GM23338 (cell line): ENCODE measurements at regions not wholly inside any gene's neighbourhood (a gene's known extent, or its start where the extent isn't known, plus 50 kb on each side); places are given as distances from the start of the nearest gene placed in this dataset.

ENCODE experiments used
- CTCF ChIP-seq, 2 experiments: fragments of 200-600 bp in 1 of 2; sonication (generic) in 1 of 2; conservative IDR thresholded peaks; 2 replicates each; pipeline versions ENCODE4 v1.5.1 to v1.6.1; 2016 to 2017; ENCODE audit warnings: antibody characterized with exemption in 2 of 2, low read depth in 2 of 2, mild to moderate bottlenecking in 2 of 2, moderate library complexity in 1 of 2
- ETS1 ChIP-seq: IDR thresholded peaks from 2 replicates; pipeline ENCODE4 v1.6.1; 2016; ENCODE audit warnings: antibody characterized with exemption
- EZH2 ChIP-seq: fragments of 200-600 bp; sonication (generic); IDR thresholded peaks from one replicate; pipeline ENCODE4 v1.8.0; 2017; ENCODE audit warnings: antibody characterized with exemption, mild to moderate bottlenecking, low read depth; ENCODE audit not compliant: unreplicated experiment
- EZH2phosphoT487 ChIP-seq: fragments of 200-600 bp; sonication (generic); IDR thresholded peaks from one replicate; pipeline ENCODE4 v1.8.1; 2018; ENCODE audit warnings: antibody characterized with exemption; ENCODE audit not compliant: unreplicated experiment
- NANOG ChIP-seq: IDR thresholded peaks from 2 replicates; pipeline ENCODE4 v1.6.1; 2016; ENCODE audit warnings: antibody characterized with exemption, borderline replicate concordance
- POLR2AphosphoS5 ChIP-seq: IDR thresholded peaks from 2 replicates; pipeline ENCODE4 v1.6.1; 2016; ENCODE audit warnings: antibody characterized with exemption, low read depth
- STAT1 ChIP-seq: IDR thresholded peaks from one replicate; pipeline ENCODE4 v1.6.1; 2016; ENCODE audit warnings: antibody characterized with exemption; ENCODE audit not compliant: unreplicated experiment
- TF ChIP-seq, protein P1 (sequence below): IDR thresholded peaks from one replicate; pipeline ENCODE4 v1.6.1; 2018; ENCODE audit warnings: antibody characterized with exemption; ENCODE audit not compliant: unreplicated experiment

- TF ChIP-seq CTCF (conservative IDR thresholded peaks at IDR 0.05; ENCODE audit: low read depth in 2 of 2) (no peak), EZH2phosphoT487 (no peak), NANOG (no peak), POLR2AphosphoS5 (no peak), EZH2 (no peak), STAT1 (no peak), ETS1 (no peak)
- TF ChIP-seq, protein P1, sequence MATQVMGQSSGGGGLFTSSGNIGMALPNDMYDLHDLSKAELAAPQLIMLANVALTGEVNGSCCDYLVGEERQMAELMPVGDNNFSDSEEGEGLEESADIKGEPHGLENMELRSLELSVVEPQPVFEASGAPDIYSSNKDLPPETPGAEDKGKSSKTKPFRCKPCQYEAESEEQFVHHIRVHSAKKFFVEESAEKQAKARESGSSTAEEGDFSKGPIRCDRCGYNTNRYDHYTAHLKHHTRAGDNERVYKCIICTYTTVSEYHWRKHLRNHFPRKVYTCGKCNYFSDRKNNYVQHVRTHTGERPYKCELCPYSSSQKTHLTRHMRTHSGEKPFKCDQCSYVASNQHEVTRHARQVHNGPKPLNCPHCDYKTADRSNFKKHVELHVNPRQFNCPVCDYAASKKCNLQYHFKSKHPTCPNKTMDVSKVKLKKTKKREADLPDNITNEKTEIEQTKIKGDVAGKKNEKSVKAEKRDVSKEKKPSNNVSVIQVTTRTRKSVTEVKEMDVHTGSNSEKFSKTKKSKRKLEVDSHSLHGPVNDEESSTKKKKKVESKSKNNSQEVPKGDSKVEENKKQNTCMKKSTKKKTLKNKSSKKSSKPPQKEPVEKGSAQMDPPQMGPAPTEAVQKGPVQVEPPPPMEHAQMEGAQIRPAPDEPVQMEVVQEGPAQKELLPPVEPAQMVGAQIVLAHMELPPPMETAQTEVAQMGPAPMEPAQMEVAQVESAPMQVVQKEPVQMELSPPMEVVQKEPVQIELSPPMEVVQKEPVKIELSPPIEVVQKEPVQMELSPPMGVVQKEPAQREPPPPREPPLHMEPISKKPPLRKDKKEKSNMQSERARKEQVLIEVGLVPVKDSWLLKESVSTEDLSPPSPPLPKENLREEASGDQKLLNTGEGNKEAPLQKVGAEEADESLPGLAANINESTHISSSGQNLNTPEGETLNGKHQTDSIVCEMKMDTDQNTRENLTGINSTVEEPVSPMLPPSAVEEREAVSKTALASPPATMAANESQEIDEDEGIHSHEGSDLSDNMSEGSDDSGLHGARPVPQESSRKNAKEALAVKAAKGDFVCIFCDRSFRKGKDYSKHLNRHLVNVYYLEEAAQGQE, result no peak
Measured at GRCh38 chr4:124905441-124905840, 192.9 kb upstream of the ANKRD50 start.
